ENCODE measurements at regions not wholly inside any gene's neighbourhood (a gene's known extent, or its start where the extent isn't known, plus 50 kb on each side); places are given as distances from the start of the nearest gene placed in this dataset.
"Not testable (repeated sequence)": the region's sequence is repeated elsewhere in the genome, so short reads cannot be mapped to it uniquely, and the experiment has no call there.

GRCh38 chrY:10958122-10958521, 1430.4 kb downstream of the TSPY10 start:
- not testable (repeated sequence) for H3K4me3 ChIP-seq (ENCODE audit: low read length); DNase-seq (ENCODE audit: low read depth)

GRCh38 chrY:10973422-10973821, 1445.7 kb downstream of the TSPY10 start:
- H3K4me3 ChIP-seq (ENCODE audit: low read length): no peak overlapping the region
- DNase-seq (ENCODE audit: low read depth): no peak
- TF ChIP-seq CTCF (conservative IDR thresholded peaks at IDR 0.05; ENCODE audit: low read length): no peak

- no peak for DNase-seq (ENCODE audit: low read depth)
- no peak overlapping the region for H3K4me3 ChIP-seq (ENCODE audit: low read length)
- no peak for TF ChIP-seq CTCF (conservative IDR thresholded peaks at IDR 0.05; ENCODE audit: low read length)
Measured at GRCh38 chrY:10986655-10987054, 1459.0 kb downstream of the TSPY10 start.

GRCh38 chrY:10987626-10988025, 1459.9 kb downstream of the TSPY10 start:
- H3K4me3 ChIP-seq (ENCODE audit: low read length): no peak overlapping the region
- TF ChIP-seq CTCF (conservative IDR thresholded peaks at IDR 0.05; ENCODE audit: low read length): no peak
- DNase-seq (ENCODE audit: low read depth): no peak

GRCh38 chrY:10993955-10994354, 1466.3 kb downstream of the TSPY10 start:
- DNase-seq (ENCODE audit: low read depth): no peak
- no peak overlapping the region for H3K4me3 ChIP-seq (ENCODE audit: low read length)
- TF ChIP-seq CTCF (conservative IDR thresholded peaks at IDR 0.05; ENCODE audit: low read length): no peak

- DNase-seq (ENCODE audit: low read depth); H3K4me3 ChIP-seq (ENCODE audit: low read length): not testable (repeated sequence)
Measured at GRCh38 chrY:10999715-11000114, 1472.0 kb downstream of the TSPY10 start.

- not testable (repeated sequence) for DNase-seq (ENCODE audit: low read depth); H3K4me3 ChIP-seq (ENCODE audit: low read length)
Measured at GRCh38 chrY:11014229-11014628, 1486.5 kb downstream of the TSPY10 start.

GRCh38 chrY:11022734-11023133, 1495.1 kb downstream of the TSPY10 start:
- TF ChIP-seq CTCF (conservative IDR thresholded peaks at IDR 0.05; ENCODE audit: low read length): no peak
- DNase-seq (ENCODE audit: low read depth): no peak

GRCh38 chrY:11044234-11044883, 1516.7 kb downstream of the TSPY10 start:
- no peak for TF ChIP-seq CTCF (conservative IDR thresholded peaks at IDR 0.05; ENCODE audit: low read length)
- DNase-seq (ENCODE audit: low read depth): no peak
- no peak overlapping the region for H3K4me3 ChIP-seq (ENCODE audit: low read length)

More at GRCh38 chrY:11022734-11023133, 1495.1 kb downstream of the TSPY10 start:
- H3K4me3 ChIP-seq (ENCODE audit: low read length): no peak overlapping the region
